Activated T-cell treated with anti-CD3 and anti-CD28 coated beads, Interleukin-2, amount 50 U/mL, for 4 hours (primary cell): ENCODE measurements at regions not wholly inside any gene's neighbourhood (a gene's known extent, or its start where the extent isn't known, plus 50 kb on each side); places are given as distances from the start of the nearest gene placed in this dataset.
"Not testable (repeated sequence)": the region's sequence is repeated elsewhere in the genome, so short reads cannot be mapped to it uniquely, and the experiment has no call there.

Experiments
- ATAC-seq, 2 donors: fragments of 200-7000 bp; cut with Tn5 transposase; one replicate each; pipeline ENCODE4 v1.10.0; 2021
- DNase-seq: peaks from one replicate; pipeline ENCODE4 v3.0.0-alpha.2; 2020
- H3K27me3 Mint-ChIP-seq: one replicate; pipeline ENCODE4 v1.8.0; 2021; ENCODE audit warnings: low read depth, mixed read lengths
- H3K36me3 Mint-ChIP-seq: one replicate; pipeline ENCODE4 v1.8.0; 2022; ENCODE audit warnings: mixed read lengths; ENCODE audit not compliant: insufficient read depth
- H3K4me1 Mint-ChIP-seq: one replicate; pipeline ENCODE4 v1.8.0; 2021; ENCODE audit warnings: low read depth, mixed read lengths
- H3K4me3 Mint-ChIP-seq: one replicate; pipeline ENCODE4 v1.8.0; 2021; ENCODE audit warnings: mild to moderate bottlenecking, moderate library complexity, mixed read lengths
- H3K9me3 Mint-ChIP-seq: one replicate; pipeline ENCODE4 v1.8.0; 2021; ENCODE audit warnings: mixed read lengths

DNA sequence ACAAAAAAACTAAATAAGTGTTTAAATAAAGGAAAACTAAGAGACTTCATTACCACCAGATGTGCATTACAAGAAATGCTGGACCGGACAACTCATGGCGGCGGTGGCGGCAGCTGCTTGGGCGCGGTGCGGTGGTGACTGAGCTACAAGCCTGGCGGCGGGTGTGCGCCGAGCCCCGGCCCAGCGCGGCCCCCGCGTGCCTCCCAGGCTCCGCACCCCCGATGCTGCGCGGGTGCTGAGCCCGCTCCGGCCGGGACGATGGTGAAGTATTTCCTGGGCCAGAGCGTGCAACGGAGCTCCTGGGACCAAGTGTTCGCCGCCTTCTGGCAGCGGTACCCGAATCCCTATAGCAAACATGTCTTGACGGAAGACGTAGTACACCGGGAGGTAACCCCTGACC lies 52.2 kb upstream of the RCOR3 start:
- no peak overlapping the region for H3K4me3 Mint-ChIP-seq
- ATAC-seq (no peak), DNase-seq (no peak)
- H3K36me3 Mint-ChIP-seq = no peaks in the 10 kb centered on the region
- H3K4me1 Mint-ChIP-seq = no peaks in the 10 kb centered on the region
- no peaks in the 10 kb centered on the region for H3K9me3 Mint-ChIP-seq
- no peaks in the 10 kb centered on the region for H3K27me3 Mint-ChIP-seq

DNA sequence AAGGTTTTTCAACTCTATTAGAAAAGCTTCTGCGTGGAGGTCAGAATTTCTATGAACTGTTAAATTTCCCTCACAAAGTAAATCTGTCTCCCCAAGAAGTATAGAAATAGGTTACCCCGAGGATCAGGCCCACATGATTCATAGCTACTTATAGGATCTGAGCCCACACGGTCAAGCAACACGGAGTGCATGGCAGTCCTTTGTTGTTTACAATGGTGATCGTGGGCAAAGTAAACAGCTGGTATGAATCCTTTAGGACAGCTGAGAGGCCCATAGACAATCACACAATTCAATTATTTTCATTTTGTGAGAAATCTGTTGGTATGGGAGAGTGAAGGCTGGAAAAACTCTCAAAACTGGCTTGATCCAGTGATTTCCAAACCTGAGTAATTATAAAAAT lies 58.9 kb upstream of the RCOR3 start:
- no peak for ATAC-seq

DNA sequence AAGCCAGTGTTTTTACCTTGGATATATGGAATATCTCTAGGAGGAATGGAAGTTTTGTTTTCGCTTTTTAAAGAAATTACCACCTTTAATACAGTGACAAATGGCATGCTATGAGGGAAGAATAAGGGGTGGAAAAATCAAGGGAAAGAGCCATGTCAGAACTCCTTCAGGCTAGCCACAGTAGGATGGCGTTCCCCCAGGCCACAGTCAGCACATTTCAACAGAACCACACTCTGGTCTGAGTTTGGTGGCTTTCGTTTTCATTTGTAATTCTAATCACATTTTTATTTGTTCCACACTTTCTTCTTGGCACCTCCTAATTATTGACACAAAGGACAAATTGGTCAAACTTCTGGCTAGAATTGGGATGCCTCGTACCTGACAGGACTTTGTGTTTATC lies 60.3 kb upstream of the RCOR3 start:
- DNase-seq (no peak), ATAC-seq (no peak)
- H3K9me3 Mint-ChIP-seq = peaks cover 8% of the 10 kb centered on the region
- H3K4me1 Mint-ChIP-seq = no peaks in the 10 kb centered on the region
- H3K4me3 Mint-ChIP-seq = no peak overlapping the region
- peaks cover 3% of the 10 kb centered on the region for H3K27me3 Mint-ChIP-seq
- no peaks in the 10 kb centered on the region for H3K36me3 Mint-ChIP-seq

More for the DNA sequence above, 58.9 kb upstream of the RCOR3 start:
- Mint-ChIP-seq H3K36me3 (no peaks in the 10 kb centered on the region), H3K4me3 (no peak overlapping the region), H3K27me3 (no peaks in the 10 kb centered on the region), H3K9me3 (peaks cover 8% of the 10 kb centered on the region), H3K4me1 (no peaks in the 10 kb centered on the region)
- DNase-seq = no peak

DNA sequence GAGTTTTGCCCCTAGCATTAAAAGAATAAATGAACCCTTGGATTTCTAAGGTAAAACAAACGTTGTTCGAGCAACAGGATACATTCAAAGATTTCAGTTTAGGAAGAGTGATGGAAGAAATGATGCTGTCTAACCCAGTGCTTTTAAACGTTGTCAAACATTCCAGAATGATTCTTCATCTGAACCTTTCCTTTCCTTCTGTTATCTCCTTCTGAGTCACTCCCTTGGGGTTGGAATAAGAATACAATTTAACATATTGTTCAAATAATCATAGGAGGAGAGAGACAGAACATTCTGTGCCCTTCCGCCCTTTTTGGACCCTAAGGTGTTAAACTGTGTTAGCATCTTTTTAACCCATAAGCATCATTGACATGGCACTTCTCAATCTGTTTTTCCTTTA lies 61.1 kb upstream of the RCOR3 start:
- Mint-ChIP-seq H3K9me3 (peaks cover 8% of the 10 kb centered on the region), H3K4me3 (no peak overlapping the region), H3K4me1 (no peaks in the 10 kb centered on the region), H3K27me3 (peaks cover 3% of the 10 kb centered on the region), H3K36me3 (no peaks in the 10 kb centered on the region)
- DNase-seq = no peak
- no peak for ATAC-seq

DNA sequence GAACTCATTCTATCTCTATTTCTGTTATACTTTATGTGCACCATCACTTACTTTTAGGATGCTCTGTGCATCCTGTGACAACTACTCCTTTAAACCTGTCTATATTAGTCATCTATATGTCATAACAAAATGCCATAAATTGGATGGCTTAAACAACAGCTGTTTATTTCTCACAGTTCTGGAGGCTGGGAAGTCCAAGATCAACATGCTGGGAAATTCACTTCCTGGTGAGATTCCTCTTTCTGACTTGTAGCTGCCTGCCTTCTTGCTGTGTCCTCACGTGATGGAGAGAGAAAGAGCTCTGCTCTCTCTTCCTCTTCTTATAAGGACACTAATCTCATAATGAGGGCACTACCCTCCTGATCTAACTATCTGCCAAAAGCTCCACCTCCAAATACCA lies 62.3 kb upstream of the RCOR3 start:
- DNase-seq (no peak), ATAC-seq (no peak)
- H3K27me3 Mint-ChIP-seq = peaks cover 3% of the 10 kb centered on the region
- H3K9me3 Mint-ChIP-seq = peaks cover 8% of the 10 kb centered on the region
- no peak overlapping the region for H3K4me3 Mint-ChIP-seq
- H3K4me1 Mint-ChIP-seq = no peaks in the 10 kb centered on the region
- H3K36me3 Mint-ChIP-seq = no peaks in the 10 kb centered on the region

DNA sequence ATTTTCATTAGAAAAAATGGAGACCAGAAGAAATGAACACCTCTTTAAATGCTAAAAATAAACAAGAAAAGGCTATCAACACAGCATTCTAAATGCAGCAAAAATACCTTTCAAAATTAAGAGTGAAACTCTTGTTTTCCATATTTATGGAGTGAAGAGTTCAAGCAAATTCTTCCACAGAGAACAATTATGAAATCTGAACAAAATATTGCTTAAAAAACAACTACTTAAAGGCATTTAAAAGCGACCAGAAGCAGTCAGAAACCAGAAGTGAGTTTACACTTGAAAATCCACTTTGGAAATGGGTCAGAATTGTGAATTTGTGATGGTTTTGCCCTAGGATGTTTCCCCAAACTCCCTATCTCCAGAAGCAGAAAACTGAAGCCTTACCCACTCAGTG lies 60.9 kb upstream of the KCNH1 start:
- Mint-ChIP-seq H3K9me3 (peaks cover 8% of the 10 kb centered on the region), H3K4me3 (no peak overlapping the region), H3K36me3 (no peaks in the 10 kb centered on the region), H3K4me1 (peaks cover 3% of the 10 kb centered on the region), H3K27me3 (peaks cover 3% of the 10 kb centered on the region)
- ATAC-seq (no peak), DNase-seq (no peak)

DNA sequence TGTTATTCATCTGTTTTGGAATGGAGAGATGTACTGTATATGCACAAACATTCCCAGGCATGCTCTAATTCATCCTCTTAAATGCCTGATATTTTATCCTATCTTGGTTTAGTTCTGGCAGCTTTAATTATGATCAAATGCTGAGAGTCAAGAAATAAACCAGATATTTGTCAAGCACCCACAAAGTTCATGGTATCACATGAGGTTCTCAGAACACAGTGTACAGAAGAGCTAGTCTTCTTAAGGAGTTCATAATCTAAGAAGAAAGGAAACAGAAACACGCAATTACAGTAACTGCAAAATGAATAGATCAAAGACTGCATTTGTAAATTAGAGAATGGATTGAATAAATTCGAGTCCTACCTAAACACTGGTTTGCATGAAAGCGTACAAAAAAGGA lies 58.3 kb upstream of the KCNH1 start:
- Mint-ChIP-seq H3K9me3 (peaks cover 8% of the 10 kb centered on the region), H3K36me3 (no peaks in the 10 kb centered on the region), H3K4me3 (no peak overlapping the region), H3K27me3 (peaks cover 3% of the 10 kb centered on the region), H3K4me1 (peaks cover 3% of the 10 kb centered on the region)
- no peak for DNase-seq
- ATAC-seq = peak in 1 of 2 donors; percentile 46

DNA sequence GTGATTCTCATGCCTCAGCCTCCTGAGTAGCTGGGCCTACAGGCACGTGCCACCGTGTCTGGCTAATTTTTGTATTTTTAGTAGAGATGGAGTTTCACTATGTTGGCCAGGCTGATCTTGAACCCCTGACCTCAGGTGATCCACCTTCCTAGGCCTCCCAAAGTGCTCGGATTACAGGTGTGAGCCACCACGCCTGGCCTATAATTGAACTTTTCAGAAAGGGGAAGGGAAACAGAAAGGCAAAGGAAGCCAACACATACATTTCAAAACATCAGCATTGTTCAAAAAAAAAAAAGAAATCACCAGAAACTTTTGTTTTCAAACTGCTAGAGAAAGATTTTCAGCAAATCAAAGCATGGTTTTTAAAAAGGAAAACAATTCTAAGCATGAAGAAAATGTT lies 54.8 kb upstream of the KCNH1 start:
- not testable (repeated sequence) for ATAC-seq, H3K36me3 Mint-ChIP-seq, H3K9me3 Mint-ChIP-seq, H3K4me1 Mint-ChIP-seq, H3K27me3 Mint-ChIP-seq, DNase-seq, H3K4me3 Mint-ChIP-seq

DNA sequence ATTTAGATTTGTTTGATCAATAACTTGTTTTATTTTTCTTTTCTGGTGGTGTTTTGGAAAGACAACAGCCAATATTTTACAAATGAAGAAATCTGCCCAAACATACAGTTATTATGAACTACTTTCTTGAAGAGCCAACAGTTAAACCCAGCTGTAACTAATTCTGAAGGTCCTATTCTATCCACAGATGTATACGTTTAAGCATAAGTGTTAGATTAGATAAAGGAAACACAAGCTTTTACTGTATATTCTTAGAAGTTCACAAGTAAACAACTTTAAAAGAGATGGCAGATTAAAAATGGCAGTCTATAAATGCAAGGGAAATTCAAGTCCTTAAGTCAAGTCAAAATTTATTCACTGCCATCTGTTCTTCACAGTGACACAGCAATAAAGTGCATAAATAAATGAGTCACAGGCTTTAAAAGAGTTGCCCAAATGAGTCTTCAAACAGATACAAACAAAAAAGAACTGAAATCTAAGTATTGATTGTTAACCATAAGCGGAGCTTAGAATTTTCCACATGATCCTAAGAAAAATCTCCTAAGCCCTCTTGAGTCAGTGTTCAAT lies 49.9 kb upstream of the KCNH1 start:
- Mint-ChIP-seq H3K4me1 (no peaks in the 10 kb centered on the region), H3K4me3 (no peak overlapping the region), H3K27me3 (peaks cover 10% of the 10 kb centered on the region), H3K9me3 (no peaks in the 10 kb centered on the region), H3K36me3 (no peaks in the 10 kb centered on the region)
- DNase-seq = no peak
- no peak for ATAC-seq
